Activated CD4-positive, alpha-beta T cell treated with anti-CD3 and anti-CD28 coated beads for 48 hours (primary cell): ENCODE measurements at regions not wholly inside any gene's neighbourhood (a gene's known extent, or its start where the extent isn't known, plus 50 kb on each side); places are given as distances from the start of the nearest gene placed in this dataset.

Source experiments
- DNase-seq: peaks from one replicate; pipeline ENCODE4 v3.0.0-alpha.2; 2020

DNA sequence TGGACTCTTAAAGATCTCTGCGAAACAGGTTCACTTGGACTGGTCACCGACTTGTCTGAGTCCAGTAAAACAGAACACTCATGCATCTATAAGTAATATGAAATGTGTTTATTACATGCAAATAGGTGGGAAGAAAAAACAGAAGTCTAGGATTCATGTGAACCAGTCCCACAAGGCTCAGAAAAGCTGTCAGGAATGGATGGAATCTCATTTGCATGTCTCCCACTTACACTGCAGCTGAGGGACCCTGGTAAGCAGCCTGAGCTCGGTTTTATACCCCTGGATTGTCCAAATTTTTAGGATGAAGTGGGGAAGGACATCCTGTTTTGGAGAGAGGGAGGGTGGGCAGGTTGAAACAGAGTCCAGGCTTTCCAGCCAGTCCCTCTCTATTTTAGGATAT, 1545.1 kb upstream of the PCDH20 start:
- no peak for DNase-seq

- no peak for DNase-seq
Measured at GRCh38 chr13:62933809-62934208, 1518.2 kb upstream of the PCDH20 start.

DNA sequence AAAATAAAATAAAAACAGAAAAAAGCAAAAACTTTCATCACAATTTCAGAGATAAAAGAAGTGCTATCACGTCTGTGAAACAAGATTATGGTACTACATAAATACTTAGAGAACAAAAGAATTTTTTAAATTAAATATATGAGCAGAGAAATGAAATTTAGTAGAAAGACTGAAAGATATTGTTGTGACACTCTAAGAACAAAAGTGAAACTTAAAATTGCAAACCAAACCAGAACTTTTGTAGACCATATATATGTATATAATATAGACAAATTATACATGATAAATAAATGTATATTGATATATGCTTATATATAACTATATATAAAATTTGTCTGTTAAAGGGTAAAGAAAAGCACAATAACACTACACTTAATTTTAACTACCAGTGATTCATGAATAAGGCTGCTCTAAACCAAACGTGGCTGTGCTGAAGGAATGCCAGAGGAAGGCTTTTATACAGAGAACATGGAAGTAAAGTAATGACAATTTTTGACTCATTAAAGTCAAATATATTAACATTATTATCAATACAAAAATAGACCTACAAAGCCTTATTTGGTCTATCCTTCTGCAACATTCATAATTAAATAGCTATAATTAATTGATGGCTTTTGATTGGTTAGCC, 1516.7 kb upstream of the PCDH20 start:
- DNase-seq, result no peak

DNA sequence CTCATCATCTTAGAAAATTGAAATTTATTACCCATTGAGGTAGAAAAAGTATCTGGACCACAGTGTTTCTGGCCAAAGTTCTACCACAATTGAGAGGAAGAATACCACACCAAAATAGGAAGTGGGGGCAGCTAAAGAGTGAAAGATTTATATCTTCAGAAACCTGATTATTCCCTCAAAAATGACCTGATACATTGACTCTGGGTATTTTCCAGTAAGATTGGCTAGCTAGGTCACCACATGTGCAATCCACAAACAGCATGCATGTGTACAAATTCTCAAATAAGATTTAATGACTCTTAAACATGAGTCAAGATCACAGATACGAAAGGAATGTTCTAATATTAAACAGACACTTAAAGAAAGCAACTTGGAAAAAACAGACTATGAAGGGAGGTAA, 1516.2 kb upstream of the PCDH20 start:
- no peak for DNase-seq

- DNase-seq, result no peak
Measured at GRCh38 chr13:62924395-62924794, 1508.7 kb upstream of the PCDH20 start.

DNA sequence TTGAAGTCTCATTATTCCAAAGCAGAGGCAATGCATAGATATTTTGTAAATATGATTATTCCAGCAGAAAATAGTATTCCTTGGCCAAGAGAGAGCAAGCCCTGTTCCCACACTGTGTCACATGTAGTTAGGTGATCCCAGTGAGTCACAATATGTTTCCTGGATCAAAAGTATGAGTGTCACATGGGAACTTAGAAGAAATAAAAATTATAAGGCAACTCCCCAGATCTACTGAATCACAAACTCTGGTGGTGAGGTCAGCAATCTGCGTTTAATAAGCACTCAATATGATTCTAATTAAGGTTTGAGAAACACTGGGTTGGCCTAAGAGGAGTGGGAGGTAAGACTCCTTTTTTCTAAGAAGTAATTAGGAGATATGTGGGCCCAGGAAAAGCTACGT, 1504.5 kb upstream of the PCDH20 start:
- DNase-seq, result no peak

- no peak for DNase-seq
Measured at GRCh38 chr13:62919491-62919890, 1503.8 kb upstream of the PCDH20 start.

GRCh38 chr13:62910541-62911060, 1495.0 kb upstream of the PCDH20 start:
- DNase-seq, result no peak

GRCh38 chr13:62908321-62908720, 1492.7 kb upstream of the PCDH20 start:
- DNase-seq, result no peak

DNA sequence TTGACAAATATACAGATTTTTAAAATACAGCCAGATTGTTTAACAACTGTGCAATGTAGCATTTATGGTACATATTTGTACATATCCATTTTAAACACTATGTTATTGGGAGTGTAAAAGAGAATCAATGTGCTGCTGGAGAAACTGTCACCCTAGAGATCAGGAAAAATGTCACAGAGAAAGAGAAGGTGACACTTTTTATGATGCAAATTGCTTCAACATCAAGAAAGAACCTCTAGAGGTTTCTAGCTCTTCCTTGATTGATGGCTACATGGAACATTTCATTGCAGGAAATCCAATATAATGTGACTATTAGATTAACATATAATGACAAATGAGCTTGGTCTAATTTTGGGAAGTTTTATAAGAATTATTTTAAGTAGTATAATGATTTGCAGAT, 1491.2 kb upstream of the PCDH20 start:
- DNase-seq, result no peak

DNA sequence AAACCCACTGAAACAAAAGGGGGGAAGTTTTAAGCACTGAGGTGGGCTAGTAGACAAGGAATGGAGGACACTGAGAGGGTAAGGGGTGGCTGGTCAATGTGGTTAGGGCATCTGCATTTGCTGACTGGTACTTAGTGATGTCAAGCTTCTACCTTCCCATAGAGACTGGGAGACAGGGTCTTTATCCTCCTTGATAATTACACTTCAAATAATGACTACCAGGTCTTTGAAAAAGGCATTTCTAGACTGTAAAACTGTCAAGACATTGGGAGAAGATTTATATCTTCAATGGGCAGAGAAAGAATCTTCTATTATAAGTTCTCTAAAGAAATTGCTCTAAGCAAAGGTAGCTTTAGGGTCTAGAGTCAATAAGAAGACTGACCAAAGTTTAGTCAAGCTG, 1490.8 kb upstream of the PCDH20 start:
- no peak for DNase-seq

- DNase-seq, result no peak
Measured at GRCh38 chr13:62887046-62887445, 1471.4 kb upstream of the PCDH20 start.

DNA sequence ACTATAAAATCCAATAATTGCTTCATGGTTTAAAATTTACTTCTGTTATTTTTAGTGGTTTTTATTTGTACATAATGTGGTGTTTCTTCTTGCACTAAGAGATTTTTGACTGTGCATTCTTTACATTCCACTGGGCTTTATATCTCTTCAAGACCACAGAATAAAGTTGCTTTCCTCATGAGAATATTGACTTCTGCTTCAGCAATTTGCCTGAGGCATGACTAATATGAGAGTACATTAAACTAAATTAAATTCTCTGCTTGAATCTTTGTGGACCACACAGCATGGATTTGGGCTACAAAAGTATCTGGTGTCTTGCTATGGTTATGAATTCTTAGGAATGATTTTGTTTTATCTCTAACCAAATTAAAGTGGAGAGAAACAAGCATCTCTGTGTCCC, 1463.4 kb upstream of the PCDH20 start:
- DNase-seq, result no peak

- DNase-seq, result no peak
Measured at GRCh38 chr13:62875118-62875640, 1459.5 kb upstream of the PCDH20 start.

DNA sequence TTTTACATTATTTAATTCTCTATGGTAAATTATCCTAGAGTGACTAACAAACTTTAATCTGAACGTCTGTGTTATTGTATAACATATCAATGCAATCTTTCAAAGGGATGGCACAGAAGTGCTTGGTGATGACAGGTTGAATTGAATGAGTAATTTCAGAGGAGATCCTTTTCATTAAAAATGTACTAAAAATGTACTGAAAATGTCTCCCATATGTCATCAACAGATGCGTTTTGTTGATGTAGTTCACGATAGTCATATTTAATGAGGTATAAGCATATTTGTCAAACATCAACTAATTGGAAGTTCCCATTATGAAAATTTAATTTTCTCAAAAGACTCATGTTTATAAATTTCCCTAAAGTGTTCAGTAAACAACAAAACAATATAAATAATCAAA, 1434.7 kb upstream of the PCDH20 start:
- DNase-seq, result no peak

- no peak for DNase-seq
Measured at GRCh38 chr13:62847520-62847919, 1431.9 kb upstream of the PCDH20 start.

- no peak for DNase-seq
Measured at GRCh38 chr13:62846302-62846701, 1430.7 kb upstream of the PCDH20 start.

GRCh38 chr13:62839338-62839737, 1423.7 kb upstream of the PCDH20 start:
- DNase-seq, result no peak

- DNase-seq, result no peak
Measured at GRCh38 chr13:62838929-62839328, 1423.3 kb upstream of the PCDH20 start.

DNA sequence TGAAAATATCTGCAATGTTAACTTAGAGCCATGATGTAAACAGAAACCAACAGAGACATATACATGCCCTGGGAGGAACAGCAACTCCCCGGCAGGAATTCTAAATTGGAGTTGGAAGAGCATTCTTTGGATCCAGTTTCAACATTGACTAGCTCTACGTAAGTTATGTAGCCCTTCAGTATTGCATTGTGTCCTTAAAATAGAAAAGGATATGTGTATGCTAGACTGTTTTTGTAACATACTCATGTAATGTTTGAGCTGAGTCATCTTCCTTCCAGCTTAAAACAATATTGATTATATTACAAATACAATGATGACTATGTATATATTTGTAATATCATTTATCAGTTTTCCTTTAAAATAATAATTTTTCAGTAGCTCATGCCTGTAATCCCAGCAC, 1422.2 kb upstream of the PCDH20 start:
- no peak for DNase-seq

DNA sequence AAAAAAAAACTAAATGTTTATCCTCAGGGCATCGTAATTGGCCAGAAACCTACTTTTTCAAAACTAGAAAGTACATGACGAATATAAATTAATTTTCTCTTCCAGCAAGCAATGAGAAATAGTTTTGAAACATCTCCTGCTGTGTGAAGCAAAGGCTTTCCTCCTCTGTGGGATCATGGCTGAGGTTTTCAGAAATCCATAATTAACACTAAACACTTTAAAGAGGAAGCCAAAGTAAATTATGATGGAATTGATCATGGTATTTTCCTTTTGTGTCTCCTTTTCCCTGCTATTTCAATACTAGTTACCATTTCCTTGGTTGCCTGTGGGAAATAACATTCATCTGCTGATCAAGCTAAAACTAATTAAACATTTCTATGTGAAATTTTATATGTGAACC, 1413.8 kb upstream of the PCDH20 start:
- DNase-seq, result no peak

DNA sequence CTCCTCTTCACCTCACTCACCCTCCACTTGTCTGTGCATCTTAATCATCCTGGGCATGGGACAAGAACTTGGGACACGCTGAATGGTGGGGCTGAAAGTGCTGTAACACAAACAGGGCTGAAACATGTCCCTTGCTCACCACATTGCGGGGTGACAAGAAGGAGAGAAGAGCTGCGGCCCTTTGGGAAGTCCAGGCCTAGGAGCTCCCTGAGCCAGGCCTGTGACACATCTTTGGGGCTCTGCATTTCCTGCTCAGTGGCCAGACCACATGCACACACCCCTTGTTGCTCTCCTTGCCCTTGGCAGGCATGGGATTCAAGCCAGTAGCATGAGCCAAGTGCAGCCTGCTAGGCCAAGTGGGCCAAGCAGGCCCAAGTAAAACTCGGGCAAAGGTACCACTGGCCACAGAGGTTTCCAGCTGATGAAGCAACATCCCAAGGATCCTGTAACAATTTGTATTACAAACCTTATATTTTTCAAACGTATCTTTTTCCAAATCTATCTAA, 1384.3 kb upstream of the PCDH20 start:
- no peak for DNase-seq

GRCh38 chr13:62799038-62799535, 1383.4 kb upstream of the PCDH20 start:
- DNase-seq, result no peak

DNA sequence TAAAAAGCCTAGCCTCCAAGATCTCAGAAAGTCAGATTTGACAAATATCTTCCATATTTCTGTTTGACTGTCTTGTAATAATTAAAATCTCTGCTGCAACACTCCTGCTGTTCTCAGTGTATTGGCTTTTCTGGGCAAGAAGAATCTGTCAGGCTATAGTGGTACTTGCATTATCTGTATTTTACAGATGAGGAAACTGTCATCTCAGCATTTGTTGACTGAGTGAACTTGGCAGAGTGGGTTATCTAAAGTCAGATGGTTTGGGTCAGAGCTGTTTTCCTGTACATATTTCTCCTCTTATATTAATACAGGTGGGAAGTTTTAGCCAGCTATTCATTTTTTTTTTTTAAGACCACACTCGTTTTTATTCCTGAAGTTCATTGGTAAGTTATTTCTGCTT, 1378.2 kb upstream of the PCDH20 start:
- no peak for DNase-seq

GRCh38 chr13:62781866-62782265, 1366.2 kb upstream of the PCDH20 start:
- no peak for DNase-seq
